NCI-H2196 treated with DMSO at 0.1 percent for 48 hours (cell line): ENCODE measurements at regions not wholly inside any gene's neighbourhood (a gene's known extent, or its start where the extent isn't known, plus 50 kb on each side); places are given as distances from the start of the nearest gene placed in this dataset.
"Not testable (repeated sequence)": the region's sequence is repeated elsewhere in the genome, so short reads cannot be mapped to it uniquely, and the experiment has no call there.

Experiments
- DNase-seq: peaks from one replicate; lab custom pipeline; 2025; ENCODE audit not compliant: unreplicated experiment; lab: John Stamatoyannopoulos, UW

GRCh38 chr5:112570708-112571444 lies 151.8 kb upstream of the EPB41L4A start:
- no peak for DNase-seq

- DNase-seq: no peak
These were observed 154.4 kb upstream of the EPB41L4A start for GRCh38 chr5:112573441-112573840.

GRCh38 chr5:112574536-112574935 lies 155.5 kb upstream of the EPB41L4A start:
- no peak for DNase-seq

- DNase-seq: no peak
These were observed 157.3 kb upstream of the EPB41L4A start for GRCh38 chr5:112576298-112576925.

- DNase-seq: no peak
These were observed 158.0 kb upstream of the APC start for GRCh38 chr5:112579599-112580170.

GRCh38 chr5:112581811-112582320 lies 155.8 kb upstream of the APC start:
- DNase-seq: no peak

- DNase-seq: no peak
These were observed 154.5 kb upstream of the APC start for GRCh38 chr5:112583166-112583565.

GRCh38 chr5:112584781-112585180 lies 152.9 kb upstream of the APC start:
- DNase-seq: no peak

- no peak for DNase-seq
These were observed 151.1 kb upstream of the APC start for GRCh38 chr5:112586596-112587062.

- DNase-seq: not testable (repeated sequence)
These were observed 146.8 kb upstream of the APC start for GRCh38 chr5:112590858-112591257.

- no peak for DNase-seq
These were observed 143.4 kb upstream of the APC start for GRCh38 chr5:112594095-112594850.

GRCh38 chr5:112594941-112595340 lies 142.7 kb upstream of the APC start:
- no peak for DNase-seq

GRCh38 chr5:112597831-112598230 lies 139.9 kb upstream of the APC start:
- DNase-seq: no peak

GRCh38 chr5:112600510-112600909 lies 137.2 kb upstream of the APC start:
- not testable (repeated sequence) for DNase-seq

GRCh38 chr5:112604732-112605630 lies 132.7 kb upstream of the APC start:
- DNase-seq: no peak

GRCh38 chr5:112608975-112609374 lies 128.7 kb upstream of the APC start:
- no peak for DNase-seq

GRCh38 chr5:112612663-112613062 lies 125.0 kb upstream of the APC start:
- no peak for DNase-seq

GRCh38 chr5:112614285-112614684 lies 123.4 kb upstream of the APC start:
- no peak for DNase-seq

- no peak for DNase-seq
These were observed 122.7 kb upstream of the APC start for GRCh38 chr5:112614986-112615385.

GRCh38 chr5:112616812-112617547 lies 120.7 kb upstream of the APC start:
- no peak for DNase-seq
